Right lobe of liver (tissue), 6 donors: ENCODE measurements at regions not wholly inside any gene's neighbourhood (a gene's known extent, or its start where the extent isn't known, plus 50 kb on each side); places are given as distances from the start of the nearest gene placed in this dataset.

Source experiments
- ATAC-seq, 4 donors: fragments of 200-7000 bp; cut with Tn5 transposase; one replicate each; pipeline ENCODE4 v1.9.1; 2020; ENCODE audit warnings: mild to moderate bottlenecking in 4 of 4, moderate library complexity in 4 of 4
- DNase-seq, 3 donors: peaks; one replicate each; pipeline ENCODE4 v3.0.0-alpha.2; 2020
- H3K27ac ChIP-seq, 3 donors: fragments of 200-600 bp; one replicate each; pipeline ENCODE4 v1.8.0; 2022
- H3K27me3 ChIP-seq, 2 donors: fragments of 200-600 bp; one replicate each; pipeline ENCODE4 v1.8.0; 2022
- H3K36me3 ChIP-seq, 4 donors: fragments of 200-600 bp; sonication (generic) in 1 of 4; one replicate each; pipeline versions ENCODE4 v1.5.1 to v1.8.0; 2017 to 2022; ENCODE audit warnings: control low read depth in 1 of 4
- H3K4me1 ChIP-seq, 4 donors: fragments of 200-600 bp; sonication (generic) in 1 of 4; one replicate each; pipeline versions ENCODE4 v1.5.1 to v1.8.0; 2017 to 2022; ENCODE audit warnings: control low read depth in 1 of 4
- H3K4me3 ChIP-seq, 3 donors: fragments of 200-600 bp; one replicate each; pipeline ENCODE4 v1.8.0; 2022
- H3K9me3 ChIP-seq, 4 donors: fragments of 200-600 bp; sonication (generic) in 1 of 4; one replicate each; pipeline versions ENCODE4 v1.5.1 to v1.8.0; 2017 to 2022; ENCODE audit warnings: control low read depth in 1 of 4
- POLR2A ChIP-seq: fragments of 450-650 bp; IDR thresholded peaks from one replicate; pipeline ENCODE4 v1.6.1; 2017; ENCODE audit warnings: antibody characterized with exemption, mild to moderate bottlenecking
- WGBS: methylation state at CpG from one replicate; pipeline ENCODE4 v1.1.6; 2018; ENCODE audit warnings: low coverage, low lambda C conversion rate; ENCODE audit not compliant: insufficient coverage; ENCODE audit errors: missing lambda C conversion rate; 5-methylcytosine and 5-hydroxymethylcytosine counted together
- intact Hi-C, 2 donors: fragments of 100-400 bp; cut with DNase I; formaldehyde crosslinking; loops; one replicate each; pipeline versions ENCODE4 v1.11.2 to v1.14.1; 2022
- TF ChIP-seq, protein P1 (sequence below), 4 donors: fragments of 200-600 bp in 3 of 4; fragments of 450-650 bp in 1 of 4; IDR thresholded peaks; one replicate each; pipeline versions ENCODE4 v1.5.1 to v1.8.0; 2016 to 2022; ENCODE audit warnings: antibody characterized with exemption in 4 of 4, mild to moderate bottlenecking in 2 of 4
- donor health status: DM: no; HTN: yes; CAD: no.
- donor health status: DM: no; HTN: no; CAD: no.
- donor health status: DM: no; HTN: no; CAD: no.
- donor health status: DM: no; HTN: yes; CAD: no.
- donor health status: DM: no; HTN: yes; CAD: no.

GRCh38 chr5:25488119-25488518 lies 843.3 kb upstream of the CDH10 start:
- no peak overlapping the region for H3K27ac ChIP-seq
- no peak for DNase-seq
- no peaks in the 10 kb centered on the region for H3K9me3 ChIP-seq
- intact Hi-C loops = no loop called here
- no peak for ATAC-seq
- no peaks in the 10 kb centered on the region for H3K36me3 ChIP-seq
- H3K27me3 ChIP-seq = no peaks in the 10 kb centered on the region
- 46% methylated on average over 1 of the region's 1 CpG for WGBS
- H3K4me1 ChIP-seq = no peaks in the 10 kb centered on the region
- TF ChIP-seq, protein P1, sequence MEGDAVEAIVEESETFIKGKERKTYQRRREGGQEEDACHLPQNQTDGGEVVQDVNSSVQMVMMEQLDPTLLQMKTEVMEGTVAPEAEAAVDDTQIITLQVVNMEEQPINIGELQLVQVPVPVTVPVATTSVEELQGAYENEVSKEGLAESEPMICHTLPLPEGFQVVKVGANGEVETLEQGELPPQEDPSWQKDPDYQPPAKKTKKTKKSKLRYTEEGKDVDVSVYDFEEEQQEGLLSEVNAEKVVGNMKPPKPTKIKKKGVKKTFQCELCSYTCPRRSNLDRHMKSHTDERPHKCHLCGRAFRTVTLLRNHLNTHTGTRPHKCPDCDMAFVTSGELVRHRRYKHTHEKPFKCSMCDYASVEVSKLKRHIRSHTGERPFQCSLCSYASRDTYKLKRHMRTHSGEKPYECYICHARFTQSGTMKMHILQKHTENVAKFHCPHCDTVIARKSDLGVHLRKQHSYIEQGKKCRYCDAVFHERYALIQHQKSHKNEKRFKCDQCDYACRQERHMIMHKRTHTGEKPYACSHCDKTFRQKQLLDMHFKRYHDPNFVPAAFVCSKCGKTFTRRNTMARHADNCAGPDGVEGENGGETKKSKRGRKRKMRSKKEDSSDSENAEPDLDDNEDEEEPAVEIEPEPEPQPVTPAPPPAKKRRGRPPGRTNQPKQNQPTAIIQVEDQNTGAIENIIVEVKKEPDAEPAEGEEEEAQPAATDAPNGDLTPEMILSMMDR (IDR thresholded peaks at IDR 0.05) = no peak
- no peak for TF ChIP-seq POLR2A
- H3K4me3 ChIP-seq = no peak overlapping the region

GRCh38 chr5:25484391-25484790 lies 839.6 kb upstream of the CDH10 start:
- Histone ChIP-seq H3K4me1 (no peaks in the 10 kb centered on the region), H3K27me3 (no peaks in the 10 kb centered on the region), H3K27ac (no peak overlapping the region), H3K9me3 (no peaks in the 10 kb centered on the region), H3K36me3 (no peaks in the 10 kb centered on the region), H3K4me3 (no peak overlapping the region)
- intact Hi-C loops = no loop called here
- no peak for ATAC-seq
- 78% methylated on average over 4 of the region's 4 CpGs for WGBS
- TF ChIP-seq, protein P1 (IDR thresholded peaks at IDR 0.05) = no peak
- no peak for TF ChIP-seq POLR2A
- DNase-seq = no peak

DNA sequence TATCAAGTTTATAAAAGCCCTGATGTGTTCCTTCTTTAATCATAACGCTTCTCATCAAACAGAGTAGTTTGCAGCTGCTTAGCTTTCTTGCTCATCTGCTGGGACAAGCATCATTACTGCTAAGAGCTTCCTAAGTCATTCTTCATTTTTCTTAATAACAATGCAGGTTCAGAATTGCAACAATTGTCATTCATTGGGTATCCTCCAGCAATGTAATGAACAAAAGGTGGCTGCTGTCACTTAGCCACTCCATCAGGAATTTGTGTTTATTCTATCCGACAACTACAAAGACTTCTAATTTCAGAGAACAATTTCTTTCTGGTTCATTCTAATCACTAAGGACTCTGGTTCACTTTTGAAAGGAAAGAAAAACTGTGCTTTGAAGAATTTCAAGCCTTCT lies 836.7 kb upstream of the CDH10 start:
- WGBS = 53% methylated on average over 2 of the region's 2 CpGs
- DNase-seq (no peak), ATAC-seq (no peak)
- Histone ChIP-seq H3K4me1 (no peaks in the 10 kb centered on the region), H3K36me3 (no peaks in the 10 kb centered on the region), H3K9me3 (no peaks in the 10 kb centered on the region), H3K27me3 (no peaks in the 10 kb centered on the region), H3K27ac (no peak overlapping the region), H3K4me3 (no peak overlapping the region)
- TF ChIP-seq POLR2A = no peak
- TF ChIP-seq, protein P1 (IDR thresholded peaks at IDR 0.05) = no peak
- intact Hi-C loops = no loop called here

DNA sequence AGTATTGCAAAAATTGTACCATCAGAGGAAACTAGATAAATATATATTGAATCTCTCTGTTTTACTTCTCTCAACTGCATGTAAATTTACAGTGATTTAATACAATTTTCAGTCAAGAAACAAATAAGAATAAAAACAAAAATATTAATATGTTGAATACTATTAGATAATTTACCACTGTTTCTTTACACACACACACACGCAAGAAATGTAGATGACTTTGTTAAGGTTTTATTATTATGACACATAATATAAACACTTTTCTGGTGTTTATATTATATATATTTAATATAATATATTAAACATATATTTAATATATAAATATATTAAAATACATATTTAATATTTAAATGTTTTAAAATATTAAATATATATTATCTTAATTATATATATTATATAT lies 814.3 kb upstream of the CDH10 start:
- H3K27ac ChIP-seq = no peak overlapping the region
- no peak overlapping the region for H3K4me3 ChIP-seq
- WGBS = 93% methylated on average over 1 of the region's 1 CpG
- no peaks in the 10 kb centered on the region for H3K36me3 ChIP-seq
- intact Hi-C loops = no loop called here
- DNase-seq (no peak), ATAC-seq (no peak)
- no peaks in the 10 kb centered on the region for H3K27me3 ChIP-seq
- H3K4me1 ChIP-seq = no peaks in the 10 kb centered on the region
- H3K9me3 ChIP-seq = no peaks in the 10 kb centered on the region
- TF ChIP-seq, protein P1 (IDR thresholded peaks at IDR 0.05) = no peak
- no peak for TF ChIP-seq POLR2A

GRCh38 chr5:25458628-25459027 lies 813.9 kb upstream of the CDH10 start:
- Histone ChIP-seq H3K27me3 (no peaks in the 10 kb centered on the region), H3K4me1 (no peaks in the 10 kb centered on the region), H3K27ac (no peak overlapping the region), H3K4me3 (no peak overlapping the region), H3K9me3 (no peaks in the 10 kb centered on the region), H3K36me3 (no peaks in the 10 kb centered on the region)
- intact Hi-C loops = no loop called here
- TF ChIP-seq, protein P1 (IDR thresholded peaks at IDR 0.05) = no peak
- no peak for TF ChIP-seq POLR2A
- ATAC-seq (no peak), DNase-seq (no peak)
- WGBS = 65% methylated on average over 2 of the region's 2 CpGs
